HG03196 (cell line): ENCODE measurements at regions not wholly inside any gene's neighbourhood (a gene's known extent, or its start where the extent isn't known, plus 50 kb on each side); places are given as distances from the start of the nearest gene placed in this dataset.
"Not testable (repeated sequence)": the region's sequence is repeated elsewhere in the genome, so short reads cannot be mapped to it uniquely, and the experiment has no call there.

Source experiments
- ATAC-seq: cut with Tn5 transposase; IDR thresholded peaks from one replicate; pipeline ENCODE4 v1.9.1; 2021; ENCODE audit not compliant: unreplicated experiment

- ATAC-seq: no peak
Measured at GRCh38 chr1:187936667-187937066, 1107.9 kb downstream of the PLA2G4A start.

- ATAC-seq: no peak
Measured at GRCh38 chr1:187938092-187938491, 1109.3 kb downstream of the PLA2G4A start.

- ATAC-seq: no peak
Measured at GRCh38 chr1:187942986-187943385, 1114.2 kb downstream of the PLA2G4A start.

GRCh38 chr1:187943606-187944403 lies 1115.1 kb downstream of the PLA2G4A start:
- no peak for ATAC-seq

- not testable (repeated sequence) for ATAC-seq
Measured at GRCh38 chr1:187946661-187947060, 1117.9 kb downstream of the PLA2G4A start.

- no peak for ATAC-seq
Measured at GRCh38 chr1:187947359-187947758, 1118.6 kb downstream of the PLA2G4A start.

GRCh38 chr1:187948170-187948794 lies 1119.5 kb downstream of the PLA2G4A start:
- ATAC-seq: no peak

- ATAC-seq: no peak
Measured at GRCh38 chr1:187949567-187949966, 1120.8 kb downstream of the PLA2G4A start.

- ATAC-seq: no peak
Measured at GRCh38 chr1:187951817-187952216, 1123.1 kb downstream of the PLA2G4A start.

GRCh38 chr1:187952446-187952845 lies 1123.7 kb downstream of the PLA2G4A start:
- ATAC-seq: no peak

GRCh38 chr1:187956975-187957374 lies 1128.2 kb downstream of the PLA2G4A start:
- ATAC-seq: no peak

GRCh38 chr1:187958207-187958606 lies 1129.5 kb downstream of the PLA2G4A start:
- no peak for ATAC-seq

- ATAC-seq: no peak
Measured at GRCh38 chr1:187959062-187959461, 1130.3 kb downstream of the PLA2G4A start.

GRCh38 chr1:187960125-187960638 lies 1131.4 kb downstream of the PLA2G4A start:
- ATAC-seq: no peak

GRCh38 chr1:187961895-187962294 lies 1133.1 kb downstream of the PLA2G4A start:
- no peak for ATAC-seq

GRCh38 chr1:187971851-187972250 lies 1143.1 kb downstream of the PLA2G4A start:
- no peak for ATAC-seq

- ATAC-seq: no peak
Measured at GRCh38 chr1:187977298-187977697, 1148.5 kb downstream of the PLA2G4A start.

GRCh38 chr1:187985145-187985896 lies 1156.6 kb downstream of the PLA2G4A start:
- peak; percentile 36 for ATAC-seq

GRCh38 chr1:187985897-187986654 lies 1157.3 kb downstream of the PLA2G4A start:
- ATAC-seq: peak; percentile 91

- ATAC-seq: no peak
Measured at GRCh38 chr1:187987236-187987776, 1158.6 kb downstream of the PLA2G4A start.
